GM12878 (cell line): ENCODE measurements at regions not wholly inside any gene's neighbourhood (a gene's known extent, or its start where the extent isn't known, plus 50 kb on each side); places are given as distances from the start of the nearest gene placed in this dataset.

Experiments used
- ATAC-seq: fragments of 200-7000 bp; cut with Tn5 transposase; 3 replicates; pipeline ENCODE4 v1.9.1; 2020; ENCODE audit warnings: mild to moderate bottlenecking, moderate library complexity
- BruUV-seq: library from RNA; stranded (reverse); fragments of 400-500 nt; replicated peaks from 2 replicates; lab custom pipeline; 2021; lab: Mats Ljungman, UMichigan
- CTCF ChIA-PET: fragments of 300-600 bp; sonication (Branson Sonifier 250); formaldehyde crosslinking; extraction: SDS; loops from one replicate; lab custom pipeline; 2021; ENCODE audit warnings: inconsistent platforms; lab: Yijun Ruan, JAX
- POLR2A ChIA-PET: fragments of 350-600 bp; formaldehyde crosslinking; extraction: SDS; loops from one replicate; lab custom pipeline; 2021; ENCODE audit warnings: inconsistent platforms; lab: Charles Lee
- RAD21 ChIA-PET: fragments of 300-600 bp; sonication (Branson Sonifier 250); formaldehyde crosslinking; loops from one replicate; lab custom pipeline; 2023; ENCODE audit warnings: antibody characterized with exemption; ENCODE audit not compliant: unreplicated experiment; lab: Charles Lee
- SMC1A ChIA-PET: fragments of 300-600 bp; sonication (Branson Sonifier 250); formaldehyde crosslinking; loops from one replicate; lab custom pipeline; 2023; ENCODE audit not compliant: unreplicated experiment, uncharacterized antibody; lab: Charles Lee
- DNase-seq: peaks from one replicate; pipeline ENCODE4 v3.0.0-alpha.2; 2011; ENCODE audit warnings: low read depth, low spot score
- FAIRE-seq: peaks from 3 replicates; lab custom pipeline; 2011; peaks lifted over from hg19 to GRCh38; lab: Jason Lieb, UNC
- H2AFZ ChIP-seq: 2 replicates; pipeline ENCODE4 v1.6.0; 2011; ENCODE audit warnings: low read depth, low read length, control low read depth; ENCODE audit not compliant: control insufficient read depth
- H3K27ac ChIP-seq: 2 replicates; pipeline ENCODE4 v1.5.1; 2011; ENCODE audit warnings: control low read depth; ENCODE audit not compliant: control insufficient read depth, insufficient read depth
- H3K27me3 ChIP-seq, 2 experiments: replicated peaks in 1 of 2; 2 replicates each; pipeline versions ENCODE4 v1.6.0 to v1.6.1; 2011; ENCODE audit warnings: low read length in 1 of 2; ENCODE audit not compliant: control insufficient read depth in 2 of 2, insufficient read depth in 2 of 2
- H3K36me3 ChIP-seq, 2 experiments: 2 replicates each; pipeline ENCODE4 v1.5.1; 2011; ENCODE audit warnings: low read length in 1 of 2; ENCODE audit not compliant: control insufficient read depth in 2 of 2, insufficient read depth in 2 of 2
- H3K4me1 ChIP-seq: 2 replicates; pipeline ENCODE4 v1.6.1; 2011; ENCODE audit warnings: mild to moderate bottlenecking, low read length, moderate library complexity, mixed read lengths; ENCODE audit not compliant: control insufficient read depth, insufficient read depth
- H3K4me2 ChIP-seq: 2 replicates; pipeline ENCODE4 v1.6.0; 2011; ENCODE audit warnings: control low read depth; ENCODE audit not compliant: control insufficient read depth, insufficient read depth
- H3K4me3 ChIP-seq: fragments of 200-600 bp; sonication (generic); 2 replicates; pipeline ENCODE4 v1.5.1; 2016
- H3K79me2 ChIP-seq: 2 replicates; pipeline ENCODE4 v1.6.0; 2011; ENCODE audit warnings: low read length; ENCODE audit not compliant: control insufficient read depth, insufficient read depth
- H3K9ac ChIP-seq: 2 replicates; pipeline ENCODE4 v1.8.0; 2011; ENCODE audit warnings: low read length, control low read depth, mixed read lengths; ENCODE audit not compliant: control insufficient read depth, insufficient read depth
- H3K9me3 ChIP-seq: replicated peaks from 3 replicates; pipeline ENCODE4 v1.5.1; 2011; ENCODE audit warnings: mild to moderate bottlenecking, low read length; ENCODE audit not compliant: control insufficient read depth, insufficient read depth
- H4K20me1 ChIP-seq: 2 replicates; pipeline ENCODE4 v1.6.0; 2011; ENCODE audit not compliant: control insufficient read depth, insufficient read depth
- CBX3 ChIP-seq: fragments of 200-600 bp; sonication (generic); IDR thresholded peaks from 2 replicates; pipeline ENCODE4 v1.6.1; 2016; ENCODE audit warnings: low read depth, borderline replicate concordance
- DPF2 ChIP-seq: fragments of 450-650 bp; IDR thresholded peaks from 2 replicates; pipeline ENCODE4 v1.6.1; 2017; ENCODE audit warnings: mild to moderate bottlenecking
- E2F8 ChIP-seq: fragments of 450-650 bp; IDR thresholded peaks from 2 replicates; pipeline ENCODE4 v1.6.1; 2018; ENCODE audit warnings: mild to moderate bottlenecking, low read depth, moderate library complexity; ENCODE audit not compliant: partially characterized antibody
- LARP7 ChIP-seq: fragments of 450-650 bp; IDR thresholded peaks from 2 replicates; pipeline ENCODE4 v1.6.1; 2017; ENCODE audit warnings: mild to moderate bottlenecking
- MEF2B ChIP-seq: fragments of 450-650 bp; IDR thresholded peaks from 2 replicates; pipeline ENCODE4 v1.6.1; 2018; ENCODE audit warnings: mild to moderate bottlenecking, moderate library complexity; ENCODE audit not compliant: partially characterized antibody, poor library complexity, severe bottlenecking
- POLR2AphosphoS2 ChIP-seq: IDR thresholded peaks from 2 replicates; pipeline ENCODE4 v1.6.1; 2011; ENCODE audit warnings: low read depth, mild to moderate bottlenecking, low read length, improper control_type of control experiment, moderate library complexity
- POU2F2 ChIP-seq: IDR thresholded peaks from 3 replicates; pipeline ENCODE4 v1.6.1; 2011; ENCODE audit warnings: low read depth, mild to moderate bottlenecking, low read length, borderline replicate concordance
- RAD51 ChIP-seq: fragments of 450-650 bp; IDR thresholded peaks from 2 replicates; pipeline ENCODE4 v1.6.1; 2016; ENCODE audit warnings: moderate library complexity, mild to moderate bottlenecking, inconsistent platforms
- RFX5 ChIP-seq: IDR thresholded peaks from 2 replicates; pipeline ENCODE4 v1.6.1; 2011; ENCODE audit warnings: low read depth, low read length, improper control_type of control experiment
- SIX5 ChIP-seq: IDR thresholded peaks from 2 replicates; pipeline ENCODE4 v1.6.1; 2011; ENCODE audit warnings: mild to moderate bottlenecking, low read depth, low read length, moderate library complexity; ENCODE audit not compliant: severe bottlenecking
- SMAD1 ChIP-seq: fragments of 450-650 bp; IDR thresholded peaks from 2 replicates; pipeline ENCODE4 v1.6.1; 2018; ENCODE audit warnings: mild to moderate bottlenecking, low read depth; ENCODE audit not compliant: partially characterized antibody
- YY1 ChIP-seq: IDR thresholded peaks from 2 replicates; pipeline ENCODE4 v1.6.1; 2011; ENCODE audit warnings: low read depth, mild to moderate bottlenecking, low read length
- ZNF384 ChIP-seq: IDR thresholded peaks from 2 replicates; pipeline ENCODE4 v1.6.1; 2012; ENCODE audit warnings: low read depth, mild to moderate bottlenecking, low read length, improper control_type of control experiment, borderline replicate concordance
- WGBS: methylation state at CpG from one replicate; pipeline ENCODE4 v1.1.6; 2016; ENCODE audit warnings: low lambda C conversion rate; ENCODE audit not compliant: insufficient replicate concordance, insufficient coverage; ENCODE audit errors: missing lambda C conversion rate; 5-methylcytosine and 5-hydroxymethylcytosine counted together
- in situ Hi-C: fragments of 300-500 bp; cut with MboI; formaldehyde crosslinking; loops from 9 replicates; pipeline ENCODE4 v1.14.3; 2018; ENCODE audit warnings: mixed read lengths
- intact Hi-C: fragments of 100-400 bp; cut with micrococcal nuclease; formaldehyde crosslinking; loops from one replicate; pipeline ENCODE4 v1.14.2; 2022; ENCODE audit not compliant: unreplicated experiment
- TF ChIP-seq, protein P1 (sequence below): fragments of 450-650 bp; formaldehyde crosslinking; IDR thresholded peaks from 2 replicates; pipeline ENCODE4 v1.4.0; 2022; ENCODE audit warnings: mild to moderate bottlenecking, moderate library complexity
- TF ChIP-seq, protein P2 (sequence below): IDR thresholded peaks from 2 replicates; pipeline ENCODE4 v1.6.1; 2012; ENCODE audit warnings: low read depth, low read length, improper control_type of control experiment
- TF ChIP-seq, protein P3 (sequence below): fragments of 450-650 bp; IDR thresholded peaks from 2 replicates; pipeline ENCODE4 v1.6.1; 2017; ENCODE audit warnings: mild to moderate bottlenecking, low read depth, inconsistent platforms; ENCODE audit not compliant: poor library complexity, severe bottlenecking

GRCh38 chr3:126266291-126266840 lies 86.0 kb upstream of the ALDH1L1 start:
- FAIRE-seq (no peak), DNase-seq (no peak), ATAC-seq (no peak)
- BruUV-seq: no TSS peak
- RAD21 ChIA-PET: no interaction called here
- Histone ChIP-seq H4K20me1 (no peaks in the 10 kb centered on the region), H3K79me2 (no peaks in the 10 kb centered on the region), H3K4me3 (no peak overlapping the region), H2AFZ (no peak overlapping the region), H3K4me2 (no peak overlapping the region), H3K4me1 (no peaks in the 10 kb centered on the region), H3K9ac (no peak overlapping the region), H3K27me3 (peaks cover 0 to 1% of the 10 kb centered on the region in 2 experiments; a peak in 2 of 4 replicates), H3K9me3 (no peaks in the 10 kb centered on the region), H3K27ac (no peak overlapping the region), H3K36me3 (no peaks in the 10 kb centered on the region)
- SMC1A ChIA-PET: no interaction called here
- intact Hi-C loops (no loop called here), in situ Hi-C loops (no loop called here)
- POLR2A ChIA-PET: no interaction called here
- WGBS: 45% methylated on average over 14 of the region's 15 CpGs
- CTCF ChIA-PET: interaction anchor here (0.6 kb wide), 1 partner anchor 763 kb away, joined by 3 read pairs; no protein-coding TSS in a partner anchor
- TF ChIP-seq MEF2B (no peak), CBX3 (no peak), E2F8 (no peak), POU2F2 (no peak), LARP7 (no peak), RAD51 (no peak), RFX5 (no peak), SIX5 (no peak), SMAD1 (no peak), YY1 (no peak), POLR2AphosphoS2 (no peak), ZNF384 (no peak), DPF2 (no peak)
- TF ChIP-seq, protein P1, sequence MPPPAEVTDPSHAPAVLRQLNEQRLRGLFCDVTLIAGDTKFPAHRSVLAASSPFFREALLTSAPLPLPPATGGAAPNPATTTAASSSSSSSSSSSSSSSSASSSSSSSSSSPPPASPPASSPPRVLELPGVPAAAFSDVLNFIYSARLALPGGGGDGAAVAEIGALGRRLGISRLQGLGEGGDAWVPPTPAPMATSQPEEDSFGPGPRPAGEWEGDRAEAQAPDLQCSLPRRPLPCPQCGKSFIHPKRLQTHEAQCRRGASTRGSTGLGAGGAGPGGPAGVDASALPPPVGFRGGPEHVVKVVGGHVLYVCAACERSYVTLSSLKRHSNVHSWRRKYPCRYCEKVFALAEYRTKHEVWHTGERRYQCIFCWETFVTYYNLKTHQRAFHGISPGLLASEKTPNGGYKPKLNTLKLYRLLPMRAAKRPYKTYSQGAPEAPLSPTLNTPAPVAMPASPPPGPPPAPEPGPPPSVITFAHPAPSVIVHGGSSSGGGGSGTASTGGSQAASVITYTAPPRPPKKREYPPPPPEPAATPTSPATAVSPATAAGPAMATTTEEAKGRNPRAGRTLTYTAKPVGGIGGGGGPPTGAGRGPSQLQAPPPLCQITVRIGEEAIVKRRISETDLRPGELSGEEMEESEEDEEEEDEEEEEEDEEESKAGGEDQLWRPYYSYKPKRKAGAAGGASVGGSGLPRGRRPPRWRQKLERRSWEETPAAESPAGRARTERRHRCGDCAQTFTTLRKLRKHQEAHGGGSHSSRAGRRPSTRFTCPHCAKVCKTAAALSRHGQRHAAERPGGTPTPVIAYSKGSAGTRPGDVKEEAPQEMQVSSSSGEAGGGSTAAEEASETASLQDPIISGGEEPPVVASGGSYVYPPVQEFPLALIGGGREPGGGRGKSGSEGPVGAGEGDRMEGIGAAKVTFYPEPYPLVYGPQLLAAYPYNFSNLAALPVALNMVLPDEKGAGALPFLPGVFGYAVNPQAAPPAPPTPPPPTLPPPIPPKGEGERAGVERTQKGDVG (CRISPR knock-in tag): no peak
- TF ChIP-seq, protein P2, sequence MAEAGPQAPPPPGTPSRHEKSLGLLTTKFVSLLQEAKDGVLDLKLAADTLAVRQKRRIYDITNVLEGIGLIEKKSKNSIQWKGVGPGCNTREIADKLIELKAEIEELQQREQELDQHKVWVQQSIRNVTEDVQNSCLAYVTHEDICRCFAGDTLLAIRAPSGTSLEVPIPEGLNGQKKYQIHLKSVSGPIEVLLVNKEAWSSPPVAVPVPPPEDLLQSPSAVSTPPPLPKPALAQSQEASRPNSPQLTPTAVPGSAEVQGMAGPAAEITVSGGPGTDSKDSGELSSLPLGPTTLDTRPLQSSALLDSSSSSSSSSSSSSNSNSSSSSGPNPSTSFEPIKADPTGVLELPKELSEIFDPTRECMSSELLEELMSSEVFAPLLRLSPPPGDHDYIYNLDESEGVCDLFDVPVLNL: no peak
- TF ChIP-seq, protein P3, sequence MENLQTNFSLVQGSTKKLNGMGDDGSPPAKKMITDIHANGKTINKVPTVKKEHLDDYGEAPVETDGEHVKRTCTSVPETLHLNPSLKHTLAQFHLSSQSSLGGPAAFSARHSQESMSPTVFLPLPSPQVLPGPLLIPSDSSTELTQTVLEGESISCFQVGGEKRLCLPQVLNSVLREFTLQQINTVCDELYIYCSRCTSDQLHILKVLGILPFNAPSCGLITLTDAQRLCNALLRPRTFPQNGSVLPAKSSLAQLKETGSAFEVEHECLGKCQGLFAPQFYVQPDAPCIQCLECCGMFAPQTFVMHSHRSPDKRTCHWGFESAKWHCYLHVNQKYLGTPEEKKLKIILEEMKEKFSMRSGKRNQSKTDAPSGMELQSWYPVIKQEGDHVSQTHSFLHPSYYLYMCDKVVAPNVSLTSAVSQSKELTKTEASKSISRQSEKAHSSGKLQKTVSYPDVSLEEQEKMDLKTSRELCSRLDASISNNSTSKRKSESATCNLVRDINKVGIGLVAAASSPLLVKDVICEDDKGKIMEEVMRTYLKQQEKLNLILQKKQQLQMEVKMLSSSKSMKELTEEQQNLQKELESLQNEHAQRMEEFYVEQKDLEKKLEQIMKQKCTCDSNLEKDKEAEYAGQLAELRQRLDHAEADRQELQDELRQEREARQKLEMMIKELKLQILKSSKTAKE: no peak
